Stomach (tissue), 8 donors: ENCODE measurements at regions not wholly inside any gene's neighbourhood (a gene's known extent, or its start where the extent isn't known, plus 50 kb on each side); places are given as distances from the start of the nearest gene placed in this dataset.
"Not testable (repeated sequence)": the region's sequence is repeated elsewhere in the genome, so short reads cannot be mapped to it uniquely, and the experiment has no call there.

Source experiments
- DNase-seq, 2 donors: peaks; one replicate each; pipeline versions ENCODE4 v3.0.0 to v3.0.0-alpha.2; 2013 to 2019
- H3K27ac ChIP-seq, 5 donors: fragments of 200-600 bp in 4 of 5; sonication (generic) in 4 of 5; one replicate each; pipeline ENCODE4 v1.5.1; 2013 to 2019; ENCODE audit warnings: mild to moderate bottlenecking in 1 of 5, moderate library complexity in 1 of 5
- H3K27me3 ChIP-seq, 3 donors: fragments of 200-600 bp; sonication (generic); one replicate each; pipeline ENCODE4 v1.5.1; 2017 to 2019; ENCODE audit warnings: mixed run types in 1 of 3
- H3K36me3 ChIP-seq, 4 donors: fragments of 200-600 bp; sonication (generic); 1 replicate in 3 of 4; 2 replicates in 1 of 4; pipeline ENCODE4 v1.5.1; 2016 to 2019
- H3K4me1 ChIP-seq, 4 donors: fragments of 200-600 bp; sonication (generic); one replicate each; pipeline ENCODE4 v1.5.1; 2016 to 2019
- H3K4me3 ChIP-seq, 4 donors: fragments of 200-600 bp; sonication (generic) in 3 of 4; one replicate each; pipeline ENCODE4 v1.5.1; 2016 to 2019; ENCODE audit warnings: mild to moderate bottlenecking in 1 of 4
- H3K9me3 ChIP-seq, 4 donors: fragments of 200-600 bp; sonication (generic); one replicate each; pipeline ENCODE4 v1.5.1; 2016 to 2019
- EP300 ChIP-seq: sonication (generic); formaldehyde crosslinking; IDR thresholded peaks from one replicate; pipeline ENCODE4 v1.6.1; 2017; ENCODE audit warnings: antibody characterized with exemption
- POLR2A ChIP-seq, 4 donors: fragments of 450-650 bp; IDR thresholded peaks; one replicate each; pipeline ENCODE4 v1.6.1; 2016; ENCODE audit warnings: antibody characterized with exemption in 4 of 4, control low read depth in 2 of 4, mild to moderate bottlenecking in 1 of 4, moderate library complexity in 1 of 4
- POLR2AphosphoS5 ChIP-seq, 3 donors: sonication (generic); formaldehyde crosslinking; IDR thresholded peaks; one replicate each; pipeline ENCODE4 v1.6.1; 2016; ENCODE audit warnings: antibody characterized with exemption in 3 of 3
- WGBS, 5 donors: extraction: QIAGEN DNeasy Blood & Tissue Kit in 3 of 5; methylation state at CpG; one replicate each; pipeline versions ENCODE4 v1.1.5 to v1.1.7; 2013 to 2018; 5-methylcytosine and 5-hydroxymethylcytosine counted together
- intact Hi-C: fragments of 100-400 bp; cut with DNase I; formaldehyde crosslinking; loops from one replicate; pipeline ENCODE4 v1.15.1; 2023; ENCODE audit warnings: low total_unique reads
- TF ChIP-seq, protein P1 (sequence below), 7 experiments: fragments of 450-650 bp in 4 of 7; fragments of 200-600 bp in 3 of 7; sonication (generic) in 3 of 7; IDR thresholded peaks; one replicate each; pipeline ENCODE4 v1.5.1; 2016 to 2019; ENCODE audit warnings: antibody characterized with exemption in 7 of 7, control low read depth in 2 of 7, mild to moderate bottlenecking in 1 of 7
- donor health status: healthy with polysubstance abuse.
- donor health status: Bipolar disorder and iron deficiency.
- donor health status: healthy.

DNA sequence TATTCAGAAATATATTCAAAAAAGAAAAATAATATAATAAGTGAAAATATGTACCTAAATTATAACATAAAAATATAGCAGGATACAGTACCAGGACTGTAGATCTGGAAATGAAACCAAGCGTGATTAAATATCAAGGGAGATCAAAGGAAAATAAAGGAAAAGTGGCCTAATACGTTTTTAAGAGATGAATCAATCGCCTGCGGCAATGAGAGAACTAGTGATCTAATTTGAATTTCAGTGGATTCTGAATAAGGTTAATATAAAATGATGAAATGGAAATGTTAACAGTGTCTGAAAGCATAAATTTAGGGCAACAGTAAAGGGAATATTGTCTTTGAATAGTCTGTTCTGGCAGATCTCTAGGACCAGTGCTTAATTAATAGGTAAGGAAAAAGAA is 1761.9 kb upstream of the ACO1 start:
- Histone ChIP-seq H3K4me3 (no peak overlapping the region), H3K4me1 (no peaks in the 10 kb centered on the region), H3K9me3 (no peaks in the 10 kb centered on the region), H3K27ac (no peak overlapping the region), H3K36me3 (no peaks in the 10 kb centered on the region), H3K27me3 (no peaks in the 10 kb centered on the region)
- 69 to 90% (median 85%) methylated on average over 4 of the region's 4 CpGs for WGBS, 5 donors
- TF ChIP-seq POLR2A (IDR thresholded peaks at IDR 0.05), result no peak
- TF ChIP-seq, protein P1, sequence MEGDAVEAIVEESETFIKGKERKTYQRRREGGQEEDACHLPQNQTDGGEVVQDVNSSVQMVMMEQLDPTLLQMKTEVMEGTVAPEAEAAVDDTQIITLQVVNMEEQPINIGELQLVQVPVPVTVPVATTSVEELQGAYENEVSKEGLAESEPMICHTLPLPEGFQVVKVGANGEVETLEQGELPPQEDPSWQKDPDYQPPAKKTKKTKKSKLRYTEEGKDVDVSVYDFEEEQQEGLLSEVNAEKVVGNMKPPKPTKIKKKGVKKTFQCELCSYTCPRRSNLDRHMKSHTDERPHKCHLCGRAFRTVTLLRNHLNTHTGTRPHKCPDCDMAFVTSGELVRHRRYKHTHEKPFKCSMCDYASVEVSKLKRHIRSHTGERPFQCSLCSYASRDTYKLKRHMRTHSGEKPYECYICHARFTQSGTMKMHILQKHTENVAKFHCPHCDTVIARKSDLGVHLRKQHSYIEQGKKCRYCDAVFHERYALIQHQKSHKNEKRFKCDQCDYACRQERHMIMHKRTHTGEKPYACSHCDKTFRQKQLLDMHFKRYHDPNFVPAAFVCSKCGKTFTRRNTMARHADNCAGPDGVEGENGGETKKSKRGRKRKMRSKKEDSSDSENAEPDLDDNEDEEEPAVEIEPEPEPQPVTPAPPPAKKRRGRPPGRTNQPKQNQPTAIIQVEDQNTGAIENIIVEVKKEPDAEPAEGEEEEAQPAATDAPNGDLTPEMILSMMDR (IDR thresholded peaks at IDR 0.05), result no peak
- TF ChIP-seq POLR2AphosphoS5 (IDR thresholded peaks at IDR 0.05), result no peak
- no peak for TF ChIP-seq EP300
- intact Hi-C loops, result no loop called here
- no peak for DNase-seq

DNA sequence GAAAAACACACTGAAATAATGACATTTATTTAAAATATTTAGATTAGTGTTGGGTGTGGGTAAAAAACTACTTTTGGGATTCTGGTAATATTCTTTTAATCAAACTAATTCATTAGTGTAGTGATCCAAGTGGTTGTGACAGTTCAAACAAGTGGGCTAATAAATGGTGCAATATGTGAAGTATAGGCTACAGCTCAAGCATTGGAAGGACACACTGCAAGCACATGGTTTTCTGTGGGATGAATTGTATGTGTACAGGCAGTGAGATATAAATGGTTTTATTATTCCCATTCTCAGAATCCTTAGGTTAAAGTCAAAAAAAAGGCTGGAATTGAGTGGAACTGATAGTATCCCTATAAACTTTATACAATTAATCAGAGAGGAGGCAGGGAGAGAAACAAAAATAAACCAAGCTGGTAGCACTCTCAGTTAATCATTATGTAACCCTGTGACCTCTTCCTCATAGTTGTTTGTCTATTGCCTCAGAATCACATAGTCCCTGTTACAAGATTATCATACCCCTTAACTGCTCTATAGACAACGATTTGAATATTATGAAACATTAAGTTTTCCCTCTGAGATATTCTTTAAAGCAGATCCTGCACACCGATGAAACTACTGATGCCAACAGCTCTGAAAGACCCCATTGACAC is 1755.4 kb upstream of the ACO1 start:
- Histone ChIP-seq H3K4me3 (no peak overlapping the region), H3K4me1 (no peaks in the 10 kb centered on the region), H3K36me3 (no peaks in the 10 kb centered on the region), H3K9me3 (no peaks in the 10 kb centered on the region), H3K27me3 (no peaks in the 10 kb centered on the region), H3K27ac (no peak overlapping the region)
- no peak for DNase-seq
- intact Hi-C loops, result no loop called here
- TF ChIP-seq EP300, result no peak
- 39 to 67% (median 46%) methylated on average over 2 of the region's 2 CpGs for WGBS, 5 donors

DNA sequence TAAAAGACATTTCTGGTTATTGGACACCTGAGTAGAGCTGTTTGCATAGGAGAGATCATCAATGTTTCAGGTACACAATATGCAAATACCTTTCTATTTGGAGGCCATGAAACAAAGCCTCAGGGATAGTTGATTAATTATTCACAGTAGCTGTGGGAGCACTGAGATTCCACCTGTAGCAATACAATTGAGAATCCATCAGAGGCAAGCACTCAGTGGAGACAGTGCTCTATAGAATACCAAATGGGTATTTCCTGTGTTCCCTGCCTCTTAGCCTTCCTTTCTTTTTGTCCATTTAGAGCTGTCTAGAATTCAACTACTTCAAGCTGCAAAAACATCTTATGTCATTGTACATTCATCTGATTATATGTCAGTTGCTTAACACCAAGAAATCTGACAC is 1754.0 kb upstream of the ACO1 start:
- intact Hi-C loops, result no loop called here
- Histone ChIP-seq H3K4me1 (no peaks in the 10 kb centered on the region), H3K27me3 (no peaks in the 10 kb centered on the region), H3K27ac (no peak overlapping the region), H3K9me3 (no peaks in the 10 kb centered on the region), H3K36me3 (no peaks in the 10 kb centered on the region), H3K4me3 (no peak overlapping the region)
- no peak for DNase-seq
- no peak for TF ChIP-seq POLR2A (IDR thresholded peaks at IDR 0.05)
- TF ChIP-seq, protein P1 (IDR thresholded peaks at IDR 0.05), result no peak
- no peak for TF ChIP-seq POLR2AphosphoS5 (IDR thresholded peaks at IDR 0.05)
- TF ChIP-seq EP300, result no peak

DNA sequence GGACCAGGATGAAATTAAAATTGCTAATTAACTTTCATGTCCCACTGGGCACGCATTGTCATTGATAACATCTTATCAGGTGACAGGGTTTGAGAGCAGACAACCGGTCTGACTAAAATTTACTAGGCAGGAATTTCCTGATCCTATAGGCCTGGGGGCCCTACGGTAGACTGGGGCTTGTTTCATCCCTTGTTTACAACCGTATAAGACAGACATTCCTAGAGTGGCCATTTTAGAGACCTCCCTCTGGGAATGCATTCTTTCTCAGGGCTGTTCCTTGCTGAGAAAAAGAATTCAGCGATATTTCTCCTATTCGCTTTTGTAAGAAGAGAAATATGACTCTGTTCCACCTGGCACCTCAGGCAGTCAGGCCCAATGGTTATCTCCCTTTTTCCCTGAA is 1737.8 kb upstream of the ACO1 start:
- H3K4me3 ChIP-seq, H3K36me3 ChIP-seq, H3K27me3 ChIP-seq, H3K27ac ChIP-seq, DNase-seq, intact Hi-C loops, H3K4me1 ChIP-seq: not testable (repeated sequence)
- WGBS, 5 donors, result 90 to 94% (median 93%) methylated on average over 6 of the region's 6 CpGs
- peaks cover 0 to 19% (median 14%) of the 10 kb centered on the region in 4 donors for H3K9me3 ChIP-seq

DNA sequence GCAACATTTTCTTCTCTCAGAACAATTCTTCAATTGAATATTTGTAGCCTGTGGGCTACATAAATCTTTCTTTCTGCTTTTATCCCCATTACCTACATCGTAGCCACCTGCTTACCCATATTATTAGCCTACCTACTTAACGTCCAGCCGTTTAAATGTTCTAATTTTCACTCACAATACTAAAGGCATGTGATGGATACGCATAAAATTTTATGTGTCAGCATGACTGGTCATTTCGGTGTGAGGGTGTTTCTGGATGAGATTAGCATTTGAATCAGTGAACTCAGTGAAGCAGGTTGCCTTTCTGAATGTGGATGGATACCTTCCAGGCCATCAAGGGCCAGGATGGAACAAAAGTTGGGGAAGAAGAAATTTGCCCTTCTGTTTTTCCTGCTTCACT is 1722.5 kb upstream of the ACO1 start:
- Histone ChIP-seq H3K9me3 (no peaks in the 10 kb centered on the region), H3K36me3 (no peaks in the 10 kb centered on the region), H3K4me1 (no peaks in the 10 kb centered on the region), H3K27ac (no peak overlapping the region), H3K27me3 (no peaks in the 10 kb centered on the region), H3K4me3 (no peak overlapping the region)
- no peak for DNase-seq
- intact Hi-C loops, result no loop called here
- TF ChIP-seq EP300 (no peak), POLR2A (IDR thresholded peaks at IDR 0.05) (no peak), POLR2AphosphoS5 (IDR thresholded peaks at IDR 0.05) (no peak)
- TF ChIP-seq, protein P1 (IDR thresholded peaks at IDR 0.05), result no peak
- 80 to 82% (median 81%) methylated on average over 5 of the region's 5 CpGs for WGBS, 5 donors
